ENCODE measurements at regions not wholly inside any gene's neighbourhood (a gene's known extent, or its start where the extent isn't known, plus 50 kb on each side); places are given as distances from the start of the nearest gene placed in this dataset.
"Not testable (repeated sequence)": the region's sequence is repeated elsewhere in the genome, so short reads cannot be mapped to it uniquely, and the experiment has no call there.

DNA sequence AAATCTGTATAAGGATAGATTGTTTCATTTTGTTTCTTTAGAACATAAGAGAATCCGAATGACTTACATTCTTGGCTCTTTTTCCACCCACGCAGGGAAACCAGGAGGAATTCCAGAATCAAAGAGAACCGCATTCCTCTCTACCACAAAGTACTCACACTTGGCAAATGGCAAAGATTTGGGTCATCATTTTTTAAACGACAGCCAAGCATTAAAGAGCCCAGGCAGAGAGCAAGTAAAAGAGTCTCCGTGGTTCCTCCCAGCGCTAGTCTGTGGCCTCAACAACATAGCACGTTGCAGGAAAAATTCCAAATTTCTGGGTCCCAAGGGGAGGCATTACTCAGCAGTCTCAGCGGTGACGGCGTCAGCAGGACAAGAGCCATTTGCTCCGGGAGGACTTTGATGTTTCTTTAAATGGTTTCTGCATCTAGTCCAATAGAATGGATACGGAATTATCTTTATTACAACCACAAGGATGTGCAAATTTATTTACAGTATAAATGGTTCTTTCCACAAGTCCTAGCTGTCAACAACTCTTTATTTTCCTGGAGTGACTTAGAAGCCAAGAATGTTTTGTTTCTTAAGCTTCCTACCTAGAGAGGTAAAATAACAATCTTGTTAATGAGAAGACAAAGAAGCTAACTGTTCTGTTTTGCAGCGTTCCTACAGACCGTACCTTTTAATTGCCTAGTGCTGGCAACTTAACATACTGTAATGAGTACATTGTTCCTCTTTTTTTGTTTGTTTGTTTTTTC lies 232.5 kb downstream of the SKIDA1 start:
- peak; percentile 100 for DNase-seq (ENCODE audit: low read depth)

GRCh38 chr10:21290499-21291160 lies 234.9 kb downstream of the SKIDA1 start:
- no peak for DNase-seq (ENCODE audit: low read depth)

DNA sequence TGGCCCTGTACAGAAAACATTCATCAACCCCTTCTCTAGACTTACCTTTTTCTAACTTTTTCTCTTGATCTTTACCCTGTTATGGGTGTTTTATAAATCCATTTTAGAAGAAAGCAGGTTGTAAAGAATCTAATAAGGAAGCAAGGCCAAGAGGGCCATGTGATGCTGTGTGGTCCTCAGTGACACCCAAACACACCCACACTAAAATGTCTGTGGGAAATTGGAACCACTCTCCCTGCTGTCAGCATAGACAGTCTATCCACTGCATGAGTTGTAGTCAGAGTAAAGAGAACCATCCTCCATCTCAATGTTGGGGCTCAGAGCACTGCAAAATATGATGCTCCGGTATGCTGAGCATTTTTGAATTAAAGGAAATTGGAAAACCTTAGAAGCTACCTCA lies 235.5 kb downstream of the SKIDA1 start:
- no peak for DNase-seq (ENCODE audit: low read depth)

DNA sequence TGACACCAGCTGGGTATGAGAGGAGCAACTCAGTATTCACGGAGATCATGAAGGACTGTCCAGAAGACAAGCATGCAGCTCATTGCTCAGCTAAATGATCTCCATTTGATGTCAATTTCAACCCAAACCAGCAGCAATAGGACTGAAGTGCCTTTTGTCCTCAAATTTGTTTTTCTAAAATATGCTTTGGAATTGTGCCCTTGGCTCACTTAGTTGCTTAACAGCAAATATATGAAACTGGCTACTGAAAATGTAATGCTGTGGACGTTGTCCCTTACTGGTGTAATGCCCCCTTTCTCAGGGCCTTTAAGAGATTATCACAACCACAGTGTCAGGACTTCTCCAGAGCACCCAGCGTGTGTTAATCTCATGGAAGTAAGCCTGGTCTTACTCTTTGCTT lies 236.2 kb downstream of the SKIDA1 start:
- DNase-seq (ENCODE audit: low read depth): no peak

DNA sequence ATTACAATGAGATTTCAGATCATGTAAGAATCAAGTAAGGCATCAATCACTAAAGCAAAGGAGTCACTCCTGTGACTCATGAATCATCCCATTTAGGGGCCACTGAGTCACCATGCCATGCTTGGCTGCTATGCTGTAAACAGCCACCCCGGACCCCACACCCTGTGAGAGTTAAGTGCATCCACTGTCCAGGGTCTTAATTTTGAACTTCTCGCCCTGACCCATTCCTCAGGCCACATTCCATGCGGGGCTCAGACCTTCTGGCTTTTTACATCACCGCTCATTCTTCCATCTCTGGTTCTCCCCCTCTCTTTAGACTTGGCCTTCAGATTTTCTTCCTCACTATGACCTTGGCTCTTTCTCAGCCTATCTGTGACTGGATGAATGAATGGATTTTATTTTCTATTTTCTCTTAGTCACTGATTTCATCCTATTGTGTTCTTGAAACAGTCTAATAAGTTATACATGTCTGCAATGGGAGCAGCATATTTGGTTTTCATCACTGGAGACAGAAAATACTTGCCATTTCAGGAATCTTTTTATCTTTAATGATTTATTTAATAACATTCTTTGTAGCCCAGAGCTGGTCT lies 239.6 kb downstream of the SKIDA1 start:
- peak; percentile 93 for DNase-seq (ENCODE audit: low read depth)

GRCh38 chr10:21285207-21285606 lies 240.3 kb downstream of the SKIDA1 start:
- no peak for DNase-seq (ENCODE audit: low read depth)

DNA sequence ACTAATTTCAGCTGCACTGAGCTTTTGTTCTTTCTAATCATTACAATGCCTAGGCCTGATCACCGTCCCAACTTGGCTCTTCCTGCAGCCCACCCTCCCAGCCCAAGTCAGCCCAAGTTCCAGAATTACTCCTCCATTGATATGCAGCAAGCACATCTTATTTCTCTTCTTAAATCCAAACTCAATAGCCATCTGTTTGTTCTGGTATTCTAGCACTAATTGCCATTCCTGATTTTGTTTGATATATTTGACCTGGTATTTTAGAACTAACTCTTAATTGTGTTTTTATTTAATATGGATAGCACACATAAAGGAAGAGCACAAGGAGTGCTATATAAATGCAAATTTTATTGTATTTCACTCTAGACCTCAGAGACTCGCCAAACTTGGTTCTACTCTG lies 241.2 kb downstream of the SKIDA1 start:
- no peak for DNase-seq (ENCODE audit: low read depth)

- not testable (repeated sequence) for DNase-seq (ENCODE audit: low read depth)
These were observed 242.4 kb downstream of the SKIDA1 start for GRCh38 chr10:21283053-21283452.

GRCh38 chr10:21281765-21282484 lies 243.6 kb downstream of the SKIDA1 start:
- DNase-seq (ENCODE audit: low read depth): no peak

DNA sequence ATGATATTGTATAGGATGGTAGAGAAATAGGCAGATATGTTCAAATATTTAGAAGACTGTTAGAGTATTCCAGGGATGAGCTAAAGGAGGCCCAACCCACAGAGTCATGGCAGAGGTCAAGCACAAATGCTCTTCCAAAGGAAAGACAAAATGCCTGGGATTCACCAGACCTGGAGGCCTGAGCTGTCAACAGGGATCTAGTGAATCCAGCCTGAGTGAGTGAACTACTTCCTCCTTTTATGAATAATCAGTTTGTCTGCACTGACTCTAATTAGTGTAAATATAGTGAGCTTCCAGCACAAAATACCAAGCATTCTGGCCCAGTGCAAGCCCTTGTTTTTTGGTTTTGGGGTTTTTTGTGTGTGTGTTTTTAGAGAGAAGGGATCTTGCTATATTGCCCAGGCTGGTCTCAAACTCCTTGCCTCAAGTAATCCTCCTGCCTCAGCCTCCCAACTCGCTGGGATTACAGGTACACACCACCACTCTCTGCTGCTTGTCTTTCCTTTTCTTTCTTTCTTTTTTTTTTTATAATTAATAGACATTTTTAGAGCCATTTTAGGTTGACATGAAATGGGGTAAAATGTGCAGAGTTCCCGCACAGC lies 244.4 kb downstream of the SKIDA1 start:
- peak; percentile 41 for DNase-seq (ENCODE audit: low read depth)

DNA sequence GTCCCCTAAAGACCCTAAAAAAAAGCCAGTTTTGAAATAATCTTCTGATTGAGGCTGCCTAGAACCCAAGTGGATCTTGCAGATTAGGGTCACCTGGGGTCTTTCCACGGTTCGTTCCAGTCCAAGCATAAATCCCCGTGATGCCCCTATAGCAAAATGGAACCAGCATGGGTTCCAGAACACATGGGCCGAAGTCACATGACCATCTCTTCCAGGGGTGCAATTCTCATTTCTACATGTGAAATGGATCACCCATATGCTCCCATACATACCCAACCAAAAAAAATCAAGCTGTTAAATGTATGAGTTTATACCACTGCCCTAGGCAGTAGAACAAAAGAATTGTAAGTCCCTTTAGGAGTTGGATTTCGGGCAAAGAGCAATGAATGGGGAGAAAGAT lies 245.4 kb downstream of the SKIDA1 start:
- no peak for DNase-seq (ENCODE audit: low read depth)

- DNase-seq (ENCODE audit: low read depth): no peak
These were observed 246.3 kb downstream of the SKIDA1 start for GRCh38 chr10:21279217-21279575.

GRCh38 chr10:21278491-21279216 lies 246.8 kb downstream of the SKIDA1 start:
- peak; percentile 84 for DNase-seq (ENCODE audit: low read depth)

GRCh38 chr10:21273400-21273968 lies 252.0 kb downstream of the SKIDA1 start:
- DNase-seq (ENCODE audit: low read depth): peak; percentile 61

DNA sequence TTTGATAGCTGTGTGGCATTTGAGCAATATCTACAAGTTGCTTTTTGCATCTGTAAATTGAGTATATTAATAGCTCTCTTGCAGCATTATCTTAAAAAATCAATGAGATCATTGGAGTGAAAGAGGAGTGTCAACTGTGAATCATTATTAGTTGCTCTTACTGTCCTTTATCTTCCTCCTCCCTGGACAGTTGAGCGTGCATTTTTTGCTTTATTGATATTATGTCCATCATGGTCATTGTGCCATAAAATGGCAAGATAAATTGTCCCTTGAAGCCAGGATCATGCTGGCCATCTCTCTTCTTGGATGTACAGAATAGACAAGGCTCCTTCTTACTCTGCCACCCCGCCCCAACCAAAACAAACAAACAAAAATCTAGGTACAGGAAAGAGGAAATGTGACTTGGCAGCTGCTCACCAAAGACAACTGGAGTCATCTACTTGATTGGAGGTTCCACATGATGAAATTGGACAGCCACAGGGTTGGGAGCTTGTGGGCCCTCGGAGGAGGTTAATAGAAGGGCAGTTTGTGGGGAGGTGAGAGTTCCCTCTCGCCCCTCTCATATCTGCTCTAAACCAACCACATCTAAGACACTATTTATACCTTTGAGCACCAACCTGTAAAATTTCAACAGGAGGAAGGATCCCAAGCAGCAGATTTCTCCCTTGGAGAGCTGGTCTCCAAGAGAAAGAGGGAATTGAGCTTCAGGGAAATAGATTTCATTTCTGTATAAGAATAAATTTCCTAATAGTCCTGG lies 252.7 kb downstream of the SKIDA1 start:
- no peak for DNase-seq (ENCODE audit: low read depth)

- DNase-seq (ENCODE audit: low read depth): no peak
These were observed 254.5 kb downstream of the SKIDA1 start for GRCh38 chr10:21270976-21271375.

DNA sequence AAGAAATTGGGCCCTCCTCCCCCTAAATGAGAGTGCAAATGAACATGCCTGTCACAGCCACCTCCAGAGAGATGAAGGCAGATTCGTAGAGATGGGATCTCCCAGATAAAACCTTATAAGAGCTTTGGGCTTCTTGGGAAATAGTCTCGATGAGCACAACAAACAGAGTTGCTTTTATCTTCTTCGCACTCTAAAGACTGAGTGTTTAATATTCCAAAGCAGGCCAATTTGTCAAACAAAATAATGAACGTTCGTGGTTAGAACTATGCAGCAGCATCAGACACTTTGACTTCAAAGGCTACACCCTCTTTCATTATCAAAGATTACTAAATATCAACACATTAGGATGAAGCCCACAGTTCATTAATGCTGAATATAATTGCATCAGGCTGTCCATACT lies 256.2 kb downstream of the SKIDA1 start:
- DNase-seq (ENCODE audit: low read depth): no peak

GRCh38 chr10:21265622-21266021 lies 259.9 kb downstream of the SKIDA1 start:
- DNase-seq (ENCODE audit: low read depth): peak; percentile 42

GRCh38 chr10:21264271-21264670 lies 261.2 kb downstream of the SKIDA1 start:
- no peak for DNase-seq (ENCODE audit: low read depth)

- DNase-seq (ENCODE audit: low read depth): no peak
These were observed 261.6 kb downstream of the SKIDA1 start for GRCh38 chr10:21263839-21264238.

Measured in renal cortical epithelial cell (primary cell).